ENCODE measurements at regions not wholly inside any gene's neighbourhood (a gene's known extent, or its start where the extent isn't known, plus 50 kb on each side); places are given as distances from the start of the nearest gene placed in this dataset.
A peak's percentile ranks its signal among the peaks of the same experiment; 100 is the strongest.

DNA sequence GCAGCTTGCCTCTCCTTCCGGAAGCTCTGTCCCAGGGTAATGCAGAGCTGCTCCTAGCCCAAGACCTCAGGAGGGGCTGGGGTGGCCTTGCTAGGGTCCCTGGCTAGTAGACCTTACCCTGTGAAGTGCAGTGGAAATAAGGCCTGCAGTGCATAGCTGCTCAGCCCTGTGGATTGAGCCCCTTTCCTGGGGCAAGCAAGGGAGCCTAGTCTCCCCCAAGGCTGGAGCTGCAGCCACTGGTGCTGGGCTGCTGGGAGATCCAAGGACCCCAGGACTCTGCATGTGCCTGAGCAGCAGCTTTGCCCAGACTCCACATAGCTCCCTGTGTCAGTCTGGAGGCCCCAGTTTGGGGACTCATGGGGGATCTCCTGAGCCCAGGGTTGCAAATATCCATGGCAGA lies 57.9 kb downstream of the FANCF start:
- Histone ChIP-seq H3K4me1 (ENCODE audit: control insufficient read depth, insufficient read depth, low read length, poor library complexity, severe bottlenecking) (no peaks in the 10 kb centered on the region), H3K9me3 (ENCODE audit: control insufficient read depth in 2 of 2, low read length in 2 of 2) (no peaks in the 10 kb centered on the region), H3K36me3 (ENCODE audit: control insufficient read depth, insufficient read depth, low read length) (no peaks in the 10 kb centered on the region), H3K4me3 (ENCODE audit: low read depth, low read length) (no peak overlapping the region), H3K27me3 (ENCODE audit: control insufficient read depth, insufficient read depth, low read length) (no peaks in the 10 kb centered on the region), H3K27ac (ENCODE audit: insufficient read depth, low read length, poor library complexity, severe bottlenecking) (no peak overlapping the region)
- no peak overlapping the region for H3K27ac Mint-ChIP-seq
- H3K4me3 Mint-ChIP-seq, result no peak overlapping the region
- no peaks in the 10 kb centered on the region for H3K36me3 Mint-ChIP-seq
- H3K9me3 Mint-ChIP-seq, result peaks cover 0 to 3% (median 0%) of the 10 kb centered on the region in 7 donors
- H3K4me1 Mint-ChIP-seq, result no peaks in the 10 kb centered on the region
- no peak for DNase-seq
- H3K27me3 Mint-ChIP-seq, result no peaks in the 10 kb centered on the region
- ATAC-seq (ENCODE audit: low read depth in 2 of 2), result no peak

DNA sequence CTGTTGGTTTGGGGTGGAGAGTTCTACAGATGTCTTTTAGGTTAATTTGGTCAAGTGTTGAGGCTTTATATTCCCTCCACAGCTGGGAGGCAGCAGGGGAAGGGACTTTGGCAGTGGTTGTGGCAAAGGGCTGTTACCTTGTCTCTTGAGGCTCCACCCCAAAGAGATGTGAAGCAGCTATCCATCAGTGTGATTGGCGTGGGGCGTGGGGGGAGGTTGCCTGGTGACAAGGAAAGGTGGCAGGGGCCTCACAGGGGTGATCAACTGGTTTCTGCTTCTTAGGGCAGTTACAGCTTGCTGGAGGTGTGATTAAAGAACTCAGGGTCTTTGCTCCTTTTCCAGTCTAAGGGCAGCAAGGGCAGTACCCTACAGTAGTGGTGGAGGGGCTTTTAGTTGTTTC lies 59.3 kb downstream of the FANCF start:
- no peak overlapping the region for H3K27ac Mint-ChIP-seq
- no peak overlapping the region for H3K4me3 ChIP-seq (ENCODE audit: low read depth, low read length)
- H3K4me3 Mint-ChIP-seq, result no peak overlapping the region
- H3K27me3 ChIP-seq (ENCODE audit: control insufficient read depth, insufficient read depth, low read length), result no peaks in the 10 kb centered on the region
- peaks cover 0 to 3% (median 0%) of the 10 kb centered on the region in 7 donors for H3K9me3 Mint-ChIP-seq
- no peaks in the 10 kb centered on the region for H3K27me3 Mint-ChIP-seq
- no peak for ATAC-seq (ENCODE audit: low read depth in 2 of 2)
- no peak for DNase-seq
- H3K4me1 ChIP-seq (ENCODE audit: control insufficient read depth, insufficient read depth, low read length, poor library complexity, severe bottlenecking), result no peaks in the 10 kb centered on the region
- no peak overlapping the region for H3K27ac ChIP-seq (ENCODE audit: insufficient read depth, low read length, poor library complexity, severe bottlenecking)
- H3K9me3 ChIP-seq (ENCODE audit: control insufficient read depth in 2 of 2, low read length in 2 of 2), result no peaks in the 10 kb centered on the region
- no peaks in the 10 kb centered on the region for H3K4me1 Mint-ChIP-seq
- no peaks in the 10 kb centered on the region for H3K36me3 ChIP-seq (ENCODE audit: control insufficient read depth, insufficient read depth, low read length)
- no peaks in the 10 kb centered on the region for H3K36me3 Mint-ChIP-seq

DNA sequence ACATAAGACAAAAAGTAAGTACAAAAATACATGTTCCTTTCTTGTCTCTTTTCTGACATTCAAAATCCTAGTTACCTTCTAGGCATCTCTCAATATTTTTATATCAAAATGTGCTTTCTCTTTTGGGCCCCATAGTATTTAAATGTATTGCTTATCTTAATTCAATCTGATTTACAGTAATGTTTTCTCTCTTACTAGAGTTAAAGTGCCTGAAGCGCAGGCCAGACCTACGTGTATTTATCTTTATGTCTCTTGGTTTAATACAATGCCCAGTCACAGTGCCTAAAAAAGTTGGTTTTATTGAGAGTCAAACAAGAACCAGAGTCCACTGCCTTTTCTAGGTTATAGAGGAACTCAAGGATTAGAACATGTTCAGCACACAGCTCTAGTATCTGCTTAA lies 64.3 kb downstream of the FANCF start:
- H3K27ac ChIP-seq (ENCODE audit: insufficient read depth, low read length, poor library complexity, severe bottlenecking), result no peak overlapping the region
- no peak overlapping the region for H3K4me3 ChIP-seq (ENCODE audit: low read depth, low read length)
- ATAC-seq (ENCODE audit: low read depth in 2 of 2) (no peak), DNase-seq (no peak)
- no peaks in the 10 kb centered on the region for H3K4me1 ChIP-seq (ENCODE audit: control insufficient read depth, insufficient read depth, low read length, poor library complexity, severe bottlenecking)
- Mint-ChIP-seq H3K27ac (no peak overlapping the region), H3K4me3 (no peak overlapping the region), H3K9me3 (peaks cover 0 to 3% (median 0%) of the 10 kb centered on the region in 7 donors), H3K27me3 (no peaks in the 10 kb centered on the region), H3K36me3 (no peaks in the 10 kb centered on the region), H3K4me1 (no peaks in the 10 kb centered on the region)
- H3K9me3 ChIP-seq (ENCODE audit: control insufficient read depth in 2 of 2, low read length in 2 of 2), result no peaks in the 10 kb centered on the region
- no peaks in the 10 kb centered on the region for H3K36me3 ChIP-seq (ENCODE audit: control insufficient read depth, insufficient read depth, low read length)
- H3K27me3 ChIP-seq (ENCODE audit: control insufficient read depth, insufficient read depth, low read length), result no peaks in the 10 kb centered on the region

DNA sequence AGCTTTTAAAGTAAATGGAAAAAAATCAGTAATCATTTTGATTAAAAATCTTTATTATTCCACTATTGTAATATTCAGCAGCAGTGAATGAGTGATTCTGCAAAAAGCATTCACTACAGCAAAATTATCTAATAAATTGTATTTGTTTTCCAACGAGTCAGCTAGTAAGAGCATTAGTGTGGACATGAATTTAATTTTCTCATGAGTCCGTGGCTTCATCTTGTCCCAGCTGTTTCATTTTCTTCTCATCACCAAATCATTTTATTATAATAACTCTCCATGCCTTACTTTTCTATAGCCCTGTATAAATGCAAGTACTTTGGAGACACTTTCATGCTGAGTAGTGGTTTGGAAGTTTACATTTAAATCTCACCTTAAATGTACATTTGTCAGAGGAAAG lies 66.2 kb downstream of the FANCF start:
- no peaks in the 10 kb centered on the region for H3K9me3 ChIP-seq (ENCODE audit: control insufficient read depth in 2 of 2, low read length in 2 of 2)
- Mint-ChIP-seq H3K27ac (no peak overlapping the region), H3K36me3 (no peaks in the 10 kb centered on the region), H3K4me3 (no peak overlapping the region), H3K4me1 (no peaks in the 10 kb centered on the region), H3K27me3 (no peaks in the 10 kb centered on the region), H3K9me3 (peaks cover 0 to 2% (median 0%) of the 10 kb centered on the region in 7 donors)
- no peaks in the 10 kb centered on the region for H3K4me1 ChIP-seq (ENCODE audit: control insufficient read depth, insufficient read depth, low read length, poor library complexity, severe bottlenecking)
- no peaks in the 10 kb centered on the region for H3K27me3 ChIP-seq (ENCODE audit: control insufficient read depth, insufficient read depth, low read length)
- no peak overlapping the region for H3K27ac ChIP-seq (ENCODE audit: insufficient read depth, low read length, poor library complexity, severe bottlenecking)
- DNase-seq (no peak), ATAC-seq (ENCODE audit: low read depth in 2 of 2) (no peak)
- H3K36me3 ChIP-seq (ENCODE audit: control insufficient read depth, insufficient read depth, low read length), result no peaks in the 10 kb centered on the region
- H3K4me3 ChIP-seq (ENCODE audit: low read depth, low read length), result no peak overlapping the region

DNA sequence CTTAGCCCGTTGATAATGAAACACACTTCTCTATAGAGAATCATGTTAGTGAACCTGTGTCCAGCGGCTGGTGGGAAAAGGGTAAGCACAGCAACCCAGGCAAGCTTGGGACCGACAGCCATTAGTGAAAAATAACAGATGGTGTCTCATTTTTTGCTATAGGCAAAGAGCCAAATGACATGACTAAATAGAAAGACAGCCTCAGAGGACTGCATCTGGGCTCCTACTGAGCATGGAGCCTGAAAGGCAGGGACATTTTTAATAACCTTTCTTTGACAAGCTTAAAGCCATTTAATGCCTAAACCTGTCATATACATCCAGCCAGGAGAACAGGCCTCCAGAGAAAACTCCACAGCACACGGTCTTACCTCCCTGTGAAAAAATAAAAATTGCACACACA lies 67.0 kb downstream of the FANCF start:
- ATAC-seq (ENCODE audit: low read depth in 2 of 2) (no peak), DNase-seq (no peak)
- H3K27me3 Mint-ChIP-seq, result no peaks in the 10 kb centered on the region
- H3K36me3 Mint-ChIP-seq, result no peaks in the 10 kb centered on the region
- no peak overlapping the region for H3K27ac Mint-ChIP-seq
- no peak overlapping the region for H3K4me3 Mint-ChIP-seq
- peaks cover 0 to 2% (median 0%) of the 10 kb centered on the region in 7 donors for H3K9me3 Mint-ChIP-seq
- no peaks in the 10 kb centered on the region for H3K36me3 ChIP-seq (ENCODE audit: control insufficient read depth, insufficient read depth, low read length)
- H3K4me3 ChIP-seq (ENCODE audit: low read depth, low read length), result no peak overlapping the region
- H3K4me1 ChIP-seq (ENCODE audit: control insufficient read depth, insufficient read depth, low read length, poor library complexity, severe bottlenecking), result no peaks in the 10 kb centered on the region
- H3K27ac ChIP-seq (ENCODE audit: insufficient read depth, low read length, poor library complexity, severe bottlenecking), result no peak overlapping the region
- H3K4me1 Mint-ChIP-seq, result no peaks in the 10 kb centered on the region
- H3K9me3 ChIP-seq (ENCODE audit: control insufficient read depth in 2 of 2, low read length in 2 of 2), result no peaks in the 10 kb centered on the region
- no peaks in the 10 kb centered on the region for H3K27me3 ChIP-seq (ENCODE audit: control insufficient read depth, insufficient read depth, low read length)

DNA sequence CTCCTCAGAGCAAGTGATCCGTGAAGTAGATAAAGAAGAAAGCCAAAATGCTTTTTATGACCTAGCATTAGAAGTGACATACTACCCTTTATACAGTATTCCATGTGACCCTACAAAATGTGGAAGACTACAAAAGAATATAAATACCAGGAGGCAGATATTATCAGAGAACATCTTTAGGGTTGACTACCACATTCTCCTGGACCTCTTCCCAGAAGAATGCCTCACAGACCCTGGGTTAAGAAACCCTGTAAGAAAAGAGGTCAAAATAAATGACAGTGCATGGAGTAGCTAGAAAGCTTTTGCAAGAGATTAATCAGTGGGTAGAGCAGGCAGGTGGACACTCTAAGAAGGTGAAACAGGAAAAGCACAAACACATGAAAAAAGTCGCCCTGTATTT lies 69.2 kb downstream of the FANCF start:
- Mint-ChIP-seq H3K4me3 (no peak overlapping the region), H3K4me1 (no peaks in the 10 kb centered on the region), H3K27ac (no peak overlapping the region), H3K27me3 (no peaks in the 10 kb centered on the region), H3K36me3 (no peaks in the 10 kb centered on the region), H3K9me3 (peaks cover 0 to 5% (median 0%) of the 10 kb centered on the region in 7 donors)
- Histone ChIP-seq H3K9me3 (ENCODE audit: control insufficient read depth in 2 of 2, low read length in 2 of 2) (no peaks in the 10 kb centered on the region), H3K27me3 (ENCODE audit: control insufficient read depth, insufficient read depth, low read length) (no peaks in the 10 kb centered on the region), H3K4me1 (ENCODE audit: control insufficient read depth, insufficient read depth, low read length, poor library complexity, severe bottlenecking) (no peaks in the 10 kb centered on the region), H3K27ac (ENCODE audit: insufficient read depth, low read length, poor library complexity, severe bottlenecking) (no peak overlapping the region), H3K36me3 (ENCODE audit: control insufficient read depth, insufficient read depth, low read length) (no peaks in the 10 kb centered on the region), H3K4me3 (ENCODE audit: low read depth, low read length) (no peak overlapping the region)
- ATAC-seq (ENCODE audit: low read depth in 2 of 2), result no peak
- no peak for DNase-seq

DNA sequence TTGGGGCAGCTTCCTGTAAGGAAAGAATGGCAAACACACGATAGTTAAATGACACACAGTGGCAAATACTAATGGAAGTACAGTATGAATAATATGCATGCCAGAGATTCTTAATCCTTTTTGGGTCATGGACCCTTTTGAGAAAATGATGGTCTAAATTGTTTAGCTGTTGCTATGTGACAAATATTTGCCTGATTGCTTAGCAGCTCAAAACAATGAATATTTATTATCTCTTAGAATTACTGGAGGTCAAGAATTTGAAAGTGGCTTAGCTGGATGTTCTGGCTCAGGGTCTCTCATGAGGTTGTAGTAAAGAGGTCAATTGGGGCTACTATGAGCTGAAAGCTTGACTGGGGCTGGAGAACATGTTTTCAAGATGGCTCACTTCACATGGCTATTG lies 69.7 kb downstream of the FANCF start:
- no peak for DNase-seq
- no peak for ATAC-seq (ENCODE audit: low read depth in 2 of 2)
- no peaks in the 10 kb centered on the region for H3K4me1 Mint-ChIP-seq
- no peak overlapping the region for H3K4me3 Mint-ChIP-seq
- Histone ChIP-seq H3K27me3 (ENCODE audit: control insufficient read depth, insufficient read depth, low read length) (no peaks in the 10 kb centered on the region), H3K36me3 (ENCODE audit: control insufficient read depth, insufficient read depth, low read length) (no peaks in the 10 kb centered on the region), H3K4me1 (ENCODE audit: control insufficient read depth, insufficient read depth, low read length, poor library complexity, severe bottlenecking) (no peaks in the 10 kb centered on the region), H3K9me3 (ENCODE audit: control insufficient read depth in 2 of 2, low read length in 2 of 2) (no peaks in the 10 kb centered on the region), H3K4me3 (ENCODE audit: low read depth, low read length) (no peak overlapping the region), H3K27ac (ENCODE audit: insufficient read depth, low read length, poor library complexity, severe bottlenecking) (no peak overlapping the region)
- peaks cover 0 to 5% (median 0%) of the 10 kb centered on the region in 7 donors for H3K9me3 Mint-ChIP-seq
- no peak overlapping the region for H3K27ac Mint-ChIP-seq
- H3K27me3 Mint-ChIP-seq, result no peaks in the 10 kb centered on the region
- H3K36me3 Mint-ChIP-seq, result no peaks in the 10 kb centered on the region

DNA sequence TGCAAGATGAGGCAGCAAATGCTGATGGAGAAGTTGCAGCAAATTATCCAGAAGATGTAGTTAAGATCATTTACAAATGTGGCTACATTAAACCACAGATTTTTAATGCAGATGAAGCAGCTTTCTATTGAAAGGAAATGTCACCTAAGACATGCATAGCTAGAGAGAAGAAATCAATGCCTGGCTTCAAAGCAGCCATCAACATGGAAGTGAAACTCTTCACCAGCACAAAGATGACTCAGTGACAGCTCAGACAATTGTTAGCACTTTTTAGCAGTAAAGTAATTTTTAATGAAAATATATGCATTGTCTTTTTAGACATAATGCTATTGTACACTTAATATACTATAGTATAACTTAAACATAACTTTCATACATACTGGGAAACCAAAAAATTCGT lies 71.4 kb downstream of the FANCF start:
- Mint-ChIP-seq H3K36me3 (no peaks in the 10 kb centered on the region), H3K4me1 (no peaks in the 10 kb centered on the region), H3K27me3 (no peaks in the 10 kb centered on the region), H3K4me3 (no peak overlapping the region), H3K9me3 (peaks cover 0 to 5% (median 0%) of the 10 kb centered on the region in 7 donors), H3K27ac (no peak overlapping the region)
- DNase-seq (peak in 1 of 3 donors; percentile 1), ATAC-seq (ENCODE audit: low read depth in 2 of 2) (no peak)
- no peaks in the 10 kb centered on the region for H3K36me3 ChIP-seq (ENCODE audit: control insufficient read depth, insufficient read depth, low read length)
- H3K27ac ChIP-seq (ENCODE audit: insufficient read depth, low read length, poor library complexity, severe bottlenecking), result no peak overlapping the region
- no peak overlapping the region for H3K4me3 ChIP-seq (ENCODE audit: low read depth, low read length)
- no peaks in the 10 kb centered on the region for H3K9me3 ChIP-seq (ENCODE audit: control insufficient read depth in 2 of 2, low read length in 2 of 2)
- no peaks in the 10 kb centered on the region for H3K4me1 ChIP-seq (ENCODE audit: control insufficient read depth, insufficient read depth, low read length, poor library complexity, severe bottlenecking)
- no peaks in the 10 kb centered on the region for H3K27me3 ChIP-seq (ENCODE audit: control insufficient read depth, insufficient read depth, low read length)
